Sigmoid colon (tissue), 4 donors: ENCODE measurements at regions not wholly inside any gene's neighbourhood (a gene's known extent, or its start where the extent isn't known, plus 50 kb on each side); places are given as distances from the start of the nearest gene placed in this dataset.

Source experiments
- CTCF ChIP-seq, 4 experiments: fragments of 450-650 bp in 3 of 4; fragments of 200-600 bp in 1 of 4; IDR thresholded peaks; one replicate each; pipeline ENCODE4 v1.5.1; 2016 to 2019; ENCODE audit warnings: antibody characterized with exemption in 4 of 4, mild to moderate bottlenecking in 3 of 4, moderate library complexity in 2 of 4
- POLR2A ChIP-seq, 2 donors: fragments of 450-650 bp; IDR thresholded peaks; one replicate each; pipeline ENCODE4 v1.6.1; 2016; ENCODE audit warnings: antibody characterized with exemption in 2 of 2, mild to moderate bottlenecking in 2 of 2, moderate library complexity in 2 of 2
- POLR2AphosphoS5 ChIP-seq, 4 donors: sonication (generic); formaldehyde crosslinking; IDR thresholded peaks; one replicate each; pipeline ENCODE4 v1.6.1; 2017; ENCODE audit warnings: antibody characterized with exemption in 4 of 4

DNA sequence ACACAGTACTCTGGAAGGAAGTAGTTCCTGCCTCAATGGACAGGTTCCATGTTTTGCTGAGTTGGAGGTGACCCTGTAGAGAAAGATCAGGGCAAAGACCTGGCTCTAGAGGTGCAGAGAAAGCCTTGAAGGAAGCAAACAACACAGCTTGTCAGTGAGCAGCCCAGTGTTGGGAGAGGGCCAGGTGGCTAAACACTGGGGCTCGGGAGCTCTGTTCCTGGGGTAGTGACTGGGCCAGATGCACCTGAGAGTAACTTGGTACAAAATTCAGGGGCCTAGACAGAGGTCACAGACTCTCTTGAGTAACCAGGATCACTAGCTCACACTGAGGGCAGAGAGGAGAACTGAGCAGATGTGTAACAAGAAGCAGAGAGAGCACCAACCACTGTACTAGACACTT is 138.4 kb upstream of the NALF2 start:
- TF ChIP-seq CTCF (IDR thresholded peaks at IDR 0.05) (no peak), POLR2A (IDR thresholded peaks at IDR 0.05) (no peak), POLR2AphosphoS5 (IDR thresholded peaks at IDR 0.05) (no peak)
